NT2/D1 (cell line): ENCODE measurements at regions not wholly inside any gene's neighbourhood (a gene's known extent, or its start where the extent isn't known, plus 50 kb on each side); places are given as distances from the start of the nearest gene placed in this dataset.

Experiments
- DNase-seq: peaks from one replicate; pipeline ENCODE4 v3.0.0-alpha.2; 2011; ENCODE audit warnings: low read depth, low spot score
- H3K27me3 ChIP-seq: 2 replicates; pipeline ENCODE4 v1.6.0; 2011; ENCODE audit warnings: mild to moderate bottlenecking; ENCODE audit not compliant: insufficient read length, insufficient read depth
- H3K36me3 ChIP-seq: 2 replicates; pipeline ENCODE4 v1.6.1; 2011; ENCODE audit warnings: mild to moderate bottlenecking, low read length, mixed read lengths; ENCODE audit not compliant: insufficient read depth, insufficient read length
- H3K4me1 ChIP-seq: 2 replicates; pipeline ENCODE4 v1.5.1; 2011; ENCODE audit not compliant: insufficient read depth, insufficient read length
- H3K4me3 ChIP-seq: 2 replicates; pipeline ENCODE4 v1.5.1; 2011; ENCODE audit warnings: low read depth; ENCODE audit not compliant: insufficient read length
- H3K9ac ChIP-seq: 2 replicates; pipeline ENCODE4 v1.6.0; 2011; ENCODE audit warnings: low read depth; ENCODE audit not compliant: insufficient read length
- H3K9me3 ChIP-seq: 2 replicates; pipeline ENCODE4 v1.5.1; 2011; ENCODE audit warnings: mild to moderate bottlenecking, low read length; ENCODE audit not compliant: insufficient read depth
- SUZ12 ChIP-seq: IDR thresholded peaks from 2 replicates; pipeline ENCODE4 v1.6.1; 2011; ENCODE audit not compliant: insufficient read length, insufficient read depth; ENCODE audit errors: extremely low read depth
- YY1 ChIP-seq: IDR thresholded peaks from 2 replicates; pipeline ENCODE4 v1.6.1; 2011; ENCODE audit not compliant: insufficient read length, insufficient read depth
- ZNF274 ChIP-seq: IDR thresholded peaks from 2 replicates; pipeline ENCODE4 v1.6.1; 2011; ENCODE audit warnings: mild to moderate bottlenecking, low read depth, low read length

GRCh38 chr9:99537996-99538395 lies 283.7 kb upstream of the NR4A3 start:
- Histone ChIP-seq H3K9ac (no peak overlapping the region), H3K9me3 (no peaks in the 10 kb centered on the region; the same call in 1 of the 2 replicates)
- TF ChIP-seq ZNF274: no peak

DNA sequence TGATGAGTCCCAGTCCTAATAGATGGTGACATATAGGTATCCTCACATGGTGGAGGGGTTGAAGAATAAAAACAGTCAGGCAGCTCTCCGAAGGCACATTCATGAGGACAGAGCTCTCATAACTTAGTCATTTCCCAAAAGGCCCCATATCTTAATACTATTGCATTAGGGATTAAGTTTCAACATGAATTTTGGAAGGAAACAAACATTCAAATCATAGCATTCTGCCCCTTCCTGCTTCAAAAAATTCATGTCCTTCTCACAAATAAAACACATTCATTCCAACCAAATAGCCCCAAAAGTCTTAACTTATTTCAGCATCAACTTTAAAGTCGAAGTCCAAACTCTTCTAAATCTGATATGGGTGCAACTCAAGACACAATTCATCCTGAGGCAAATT lies 277.2 kb upstream of the NR4A3 start:
- DNase-seq: no peak
- TF ChIP-seq ZNF274 (no peak), SUZ12 (no peak), YY1 (no peak)
- H3K4me3 ChIP-seq: no peak overlapping the region
- no peaks in the 10 kb centered on the region for H3K27me3 ChIP-seq
- H3K36me3 ChIP-seq: no peaks in the 10 kb centered on the region
- H3K4me1 ChIP-seq: no peaks in the 10 kb centered on the region
- H3K9ac ChIP-seq: no peak overlapping the region
- no peaks in the 10 kb centered on the region; the same call in 1 of the 2 replicates for H3K9me3 ChIP-seq

More at GRCh38 chr9:99537996-99538395, 283.7 kb upstream of the NR4A3 start:
- Histone ChIP-seq H3K4me1 (no peaks in the 10 kb centered on the region), H3K36me3 (no peaks in the 10 kb centered on the region), H3K27me3 (no peaks in the 10 kb centered on the region), H3K4me3 (no peak overlapping the region)
- no peak for DNase-seq

DNA sequence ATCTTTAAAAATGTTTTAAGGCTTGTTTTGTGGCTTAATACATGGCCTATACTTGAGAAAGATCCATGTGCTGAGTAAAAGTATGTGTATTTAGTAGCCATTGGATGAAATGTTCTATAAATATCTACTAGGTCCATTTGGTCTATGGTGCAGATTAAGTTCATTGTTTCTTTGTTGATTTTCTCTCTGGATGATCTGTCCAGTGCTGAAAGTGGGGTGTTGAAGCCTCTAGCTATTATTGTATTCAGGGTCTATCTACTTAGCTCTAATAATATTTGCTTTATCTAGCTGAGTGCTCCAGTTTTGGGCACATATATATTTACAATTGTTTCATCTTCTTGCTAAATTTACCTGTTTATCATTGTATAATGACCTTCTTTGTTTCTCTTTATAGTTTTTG lies 272.2 kb upstream of the NR4A3 start:
- no peaks in the 10 kb centered on the region for H3K4me1 ChIP-seq
- no peaks in the 10 kb centered on the region for H3K9me3 ChIP-seq
- no peaks in the 10 kb centered on the region for H3K27me3 ChIP-seq
- H3K4me3 ChIP-seq: no peak overlapping the region
- H3K36me3 ChIP-seq: no peaks in the 10 kb centered on the region
- no peak overlapping the region for H3K9ac ChIP-seq
- TF ChIP-seq ZNF274: no peak
- no peak for TF ChIP-seq YY1
- no peak for TF ChIP-seq SUZ12
- DNase-seq: no peak

DNA sequence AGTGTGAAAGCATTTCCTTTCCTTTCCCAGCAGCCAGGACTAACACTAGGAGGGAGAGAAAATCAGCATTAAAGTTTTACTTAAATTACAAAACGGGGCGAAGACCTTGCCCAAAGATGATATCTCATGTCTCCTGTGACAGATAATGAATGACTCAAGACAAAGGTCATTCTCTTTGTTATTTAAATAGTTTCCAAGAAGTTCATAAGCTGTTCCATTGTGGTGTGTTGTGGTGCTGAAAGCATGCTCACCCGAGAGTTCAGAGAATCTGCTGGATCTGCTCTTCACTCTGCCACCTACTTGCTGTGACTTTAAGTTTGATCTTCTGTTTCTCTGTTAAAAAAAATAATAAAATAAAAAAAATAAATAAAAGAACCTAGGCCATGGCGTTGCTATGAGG lies 265.9 kb upstream of the NR4A3 start:
- TF ChIP-seq SUZ12 (no peak), ZNF274 (no peak), YY1 (no peak)
- no peak overlapping the region for H3K4me3 ChIP-seq
- H3K36me3 ChIP-seq: no peaks in the 10 kb centered on the region
- no peaks in the 10 kb centered on the region for H3K4me1 ChIP-seq
- H3K9ac ChIP-seq: no peak overlapping the region
- H3K27me3 ChIP-seq: no peaks in the 10 kb centered on the region
- DNase-seq: no peak
- no peaks in the 10 kb centered on the region for H3K9me3 ChIP-seq

- H3K36me3 ChIP-seq: no peaks in the 10 kb centered on the region
- no peaks in the 10 kb centered on the region for H3K27me3 ChIP-seq
- no peaks in the 10 kb centered on the region for H3K9me3 ChIP-seq
- TF ChIP-seq YY1 (no peak), ZNF274 (no peak), SUZ12 (no peak)
- DNase-seq: no peak
- H3K9ac ChIP-seq: no peak overlapping the region
- no peaks in the 10 kb centered on the region for H3K4me1 ChIP-seq
- no peak overlapping the region for H3K4me3 ChIP-seq
Observed at GRCh38 chr9:99556998-99557397, 264.7 kb upstream of the NR4A3 start.

DNA sequence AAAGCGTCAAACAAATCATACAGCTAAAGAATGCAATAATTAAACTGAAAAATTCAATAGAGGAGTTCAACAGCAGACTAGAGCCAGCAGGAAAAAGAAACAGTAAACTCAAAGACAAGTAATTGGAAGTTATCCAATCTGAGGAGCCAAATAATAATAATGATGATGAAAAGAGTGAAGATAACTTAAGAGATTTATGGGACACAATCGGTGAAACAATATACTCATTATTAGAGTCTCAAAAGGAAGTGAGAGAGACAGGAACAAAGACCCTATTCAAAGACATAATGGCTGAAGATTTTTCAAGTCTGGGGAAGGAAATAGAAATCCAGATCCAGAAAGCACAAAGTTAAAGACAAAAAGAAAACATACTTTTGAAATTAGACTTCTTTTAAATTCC lies 263.9 kb upstream of the NR4A3 start:
- DNase-seq: no peak
- Histone ChIP-seq H3K27me3 (no peaks in the 10 kb centered on the region), H3K4me3 (no peak overlapping the region), H3K4me1 (no peaks in the 10 kb centered on the region), H3K9ac (no peak overlapping the region), H3K9me3 (no peaks in the 10 kb centered on the region), H3K36me3 (no peaks in the 10 kb centered on the region)
- no peak for TF ChIP-seq YY1
- TF ChIP-seq ZNF274: no peak
- no peak for TF ChIP-seq SUZ12

- TF ChIP-seq YY1 (no peak), SUZ12 (no peak), ZNF274 (no peak)
- Histone ChIP-seq H3K4me1 (no peaks in the 10 kb centered on the region), H3K36me3 (no peaks in the 10 kb centered on the region), H3K27me3 (no peaks in the 10 kb centered on the region), H3K4me3 (no peak overlapping the region), H3K9me3 (no peaks in the 10 kb centered on the region), H3K9ac (no peak overlapping the region)
- no peak for DNase-seq
Observed at GRCh38 chr9:99559776-99560175, 261.9 kb upstream of the NR4A3 start.

DNA sequence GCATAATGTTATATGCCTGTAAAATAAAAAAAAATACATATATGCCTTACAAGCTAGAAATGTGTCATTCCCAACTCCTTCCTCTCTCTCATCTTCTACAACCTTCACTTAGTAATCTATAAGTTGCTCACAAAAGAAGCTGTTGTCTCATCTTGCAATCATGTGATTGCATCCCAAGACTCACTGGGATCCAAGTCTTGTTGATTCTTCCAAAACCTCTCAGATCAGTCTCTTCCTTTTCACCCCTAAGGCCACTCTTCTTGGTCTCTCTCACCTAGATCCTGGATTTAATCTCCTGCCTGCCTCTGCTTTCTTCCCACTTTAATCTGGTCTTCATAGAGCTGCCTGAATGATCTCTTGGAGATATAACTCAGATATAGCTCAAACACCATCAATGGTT lies 261.1 kb upstream of the NR4A3 start:
- no peak for DNase-seq
- H3K27me3 ChIP-seq: no peaks in the 10 kb centered on the region
- no peak overlapping the region for H3K9ac ChIP-seq
- H3K36me3 ChIP-seq: no peaks in the 10 kb centered on the region
- H3K9me3 ChIP-seq: no peaks in the 10 kb centered on the region
- H3K4me1 ChIP-seq: no peaks in the 10 kb centered on the region
- TF ChIP-seq SUZ12 (no peak), ZNF274 (no peak), YY1 (no peak)
- H3K4me3 ChIP-seq: no peak overlapping the region
